SU-DHL-6 (cell line): ENCODE measurements at regions not wholly inside any gene's neighbourhood (a gene's known extent, or its start where the extent isn't known, plus 50 kb on each side); places are given as distances from the start of the nearest gene placed in this dataset.

Source experiments
- H2AFZ ChIP-seq: fragments of 200-600 bp; sonication (generic); 2 replicates; pipeline ENCODE4 v1.6.1; 2014; ENCODE audit warnings: low read depth, mild to moderate bottlenecking, moderate library complexity, mixed read lengths, antibody characterized with exemption, low read length; ENCODE audit not compliant: severe bottlenecking
- H3F3A ChIP-seq: fragments of 200-600 bp; shearing (Covaris generic); 2 replicates; pipeline ENCODE4 v1.6.0; 2016; ENCODE audit warnings: antibody characterized with exemption, mild to moderate bottlenecking; ENCODE audit not compliant: insufficient read depth
- H3K27ac ChIP-seq: fragments of 200-600 bp; sonication (generic); 2 replicates; pipeline ENCODE4 v1.5.1; 2016; ENCODE audit warnings: low read depth, mild to moderate bottlenecking, low read length, moderate library complexity, mixed read lengths
- H3K27me3 ChIP-seq: fragments of 200-600 bp; sonication (generic), shearing (Covaris generic); 2 replicates; pipeline ENCODE4 v1.6.0; 2014; ENCODE audit warnings: mild to moderate bottlenecking, low read length
- H3K36me3 ChIP-seq: fragments of 200-600 bp; sonication (generic); 2 replicates; pipeline ENCODE4 v1.6.1; 2014; ENCODE audit warnings: mild to moderate bottlenecking, low read length, mixed read lengths
- H3K4me2 ChIP-seq: fragments of 300-600, 200-600 bp; shearing (Covaris generic), sonication (generic); 2 replicates; pipeline ENCODE4 v1.6.0; 2014; ENCODE audit warnings: low read length, low read depth, mild to moderate bottlenecking; ENCODE audit not compliant: poor library complexity, severe bottlenecking
- H3K4me3 ChIP-seq: fragments of 200-600 bp; sonication (generic); 2 replicates; pipeline ENCODE4 v1.5.1; 2014; ENCODE audit warnings: antibody characterized with exemption, low read length, mild to moderate bottlenecking, mixed read lengths; ENCODE audit not compliant: insufficient read depth, poor library complexity, severe bottlenecking
- H3K79me2 ChIP-seq: fragments of 200-600 bp; sonication (generic); 2 replicates; pipeline ENCODE4 v1.6.1; 2014; ENCODE audit warnings: mild to moderate bottlenecking, low read length, moderate library complexity; ENCODE audit not compliant: insufficient read depth
- H3K9ac ChIP-seq: fragments of 200-600 bp; sonication (generic); 2 replicates; pipeline ENCODE4 v1.7.0; 2014; ENCODE audit warnings: mild to moderate bottlenecking, low read length
- H3K9me2 ChIP-seq: fragments of 200-600 bp; sonication (generic); replicated peaks from 2 replicates; pipeline ENCODE4 v1.6.1; 2014; ENCODE audit warnings: low read length; ENCODE audit not compliant: insufficient read depth
- H3K9me3 ChIP-seq: fragments of 200-600 bp; sonication (generic); 2 replicates; pipeline ENCODE4 v1.6.1; 2014; ENCODE audit warnings: low read length, mixed read lengths; ENCODE audit not compliant: insufficient read depth
- H4K20me1 ChIP-seq: fragments of 200-600 bp; sonication (generic); 2 replicates; pipeline ENCODE4 v1.6.1; 2014; ENCODE audit warnings: low read depth, mild to moderate bottlenecking, antibody characterized with exemption, low read length, moderate library complexity, mixed read lengths
- EZH2phosphoT487 ChIP-seq: fragments of 200-600 bp; sonication (generic), shearing (Covaris generic); conservative IDR thresholded peaks from 2 replicates; pipeline ENCODE4 v1.6.1; 2018; ENCODE audit warnings: mild to moderate bottlenecking, antibody characterized with exemption, low read length, moderate library complexity, mixed read lengths
- TF ChIP-seq, protein P1 (sequence below): fragments of 200-600 bp; sonication (generic); IDR thresholded peaks from one replicate; pipeline ENCODE4 v1.5.1; 2017; ENCODE audit warnings: antibody characterized with exemption, mild to moderate bottlenecking, low read length, moderate library complexity; ENCODE audit not compliant: insufficient read depth, poor library complexity, severe bottlenecking

DNA sequence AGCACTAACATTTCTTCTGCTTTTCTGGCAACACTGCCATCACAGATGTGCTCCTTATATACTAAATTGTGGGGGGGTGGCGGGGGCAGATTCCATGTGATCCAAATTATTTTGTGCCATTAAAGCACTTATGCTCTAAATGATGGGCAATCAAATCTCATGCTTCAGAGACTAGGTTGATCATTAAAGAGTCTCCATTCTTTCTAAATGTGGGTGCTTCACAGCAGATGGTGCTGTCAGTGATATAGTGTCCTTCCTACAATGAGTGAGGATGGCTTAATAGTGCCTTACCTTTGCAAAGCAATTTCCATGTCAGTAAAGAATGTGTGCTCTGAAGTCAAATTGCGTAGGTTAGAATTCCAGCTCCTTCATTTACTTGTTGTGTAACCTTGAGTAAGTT is 589.8 kb downstream of the ETS1 start:
- H3K4me2 ChIP-seq, result no peak overlapping the region
- no peak overlapping the region for H3K27ac ChIP-seq
- H3K9me3 ChIP-seq, result no peaks in the 10 kb centered on the region
- no peaks in the 10 kb centered on the region for H3K36me3 ChIP-seq
- H3K27me3 ChIP-seq, result no peaks in the 10 kb centered on the region
- no peaks in the 10 kb centered on the region for H3F3A ChIP-seq
- no peak overlapping the region for H3K4me3 ChIP-seq
- no peaks in the 10 kb centered on the region for H4K20me1 ChIP-seq
- H3K9ac ChIP-seq, result no peak overlapping the region
- no peak overlapping the region for H2AFZ ChIP-seq
- TF ChIP-seq, protein P1, sequence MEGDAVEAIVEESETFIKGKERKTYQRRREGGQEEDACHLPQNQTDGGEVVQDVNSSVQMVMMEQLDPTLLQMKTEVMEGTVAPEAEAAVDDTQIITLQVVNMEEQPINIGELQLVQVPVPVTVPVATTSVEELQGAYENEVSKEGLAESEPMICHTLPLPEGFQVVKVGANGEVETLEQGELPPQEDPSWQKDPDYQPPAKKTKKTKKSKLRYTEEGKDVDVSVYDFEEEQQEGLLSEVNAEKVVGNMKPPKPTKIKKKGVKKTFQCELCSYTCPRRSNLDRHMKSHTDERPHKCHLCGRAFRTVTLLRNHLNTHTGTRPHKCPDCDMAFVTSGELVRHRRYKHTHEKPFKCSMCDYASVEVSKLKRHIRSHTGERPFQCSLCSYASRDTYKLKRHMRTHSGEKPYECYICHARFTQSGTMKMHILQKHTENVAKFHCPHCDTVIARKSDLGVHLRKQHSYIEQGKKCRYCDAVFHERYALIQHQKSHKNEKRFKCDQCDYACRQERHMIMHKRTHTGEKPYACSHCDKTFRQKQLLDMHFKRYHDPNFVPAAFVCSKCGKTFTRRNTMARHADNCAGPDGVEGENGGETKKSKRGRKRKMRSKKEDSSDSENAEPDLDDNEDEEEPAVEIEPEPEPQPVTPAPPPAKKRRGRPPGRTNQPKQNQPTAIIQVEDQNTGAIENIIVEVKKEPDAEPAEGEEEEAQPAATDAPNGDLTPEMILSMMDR, result no peak
- no peak for TF ChIP-seq EZH2phosphoT487
- no peaks in the 10 kb centered on the region for H3K9me2 ChIP-seq
- no peaks in the 10 kb centered on the region for H3K79me2 ChIP-seq

- Histone ChIP-seq H3K79me2 (no peaks in the 10 kb centered on the region), H3K9me3 (no peaks in the 10 kb centered on the region), H4K20me1 (no peaks in the 10 kb centered on the region), H3F3A (no peaks in the 10 kb centered on the region), H3K4me2 (no peak overlapping the region), H3K36me3 (no peaks in the 10 kb centered on the region), H3K9ac (no peak overlapping the region), H3K9me2 (no peaks in the 10 kb centered on the region), H3K4me3 (no peak overlapping the region), H3K27me3 (no peaks in the 10 kb centered on the region), H3K27ac (no peak overlapping the region), H2AFZ (no peak overlapping the region)
- TF ChIP-seq, protein P1, result no peak
- no peak for TF ChIP-seq EZH2phosphoT487
Observed at GRCh38 chr11:127996825-127997224, 590.5 kb downstream of the ETS1 start.

DNA sequence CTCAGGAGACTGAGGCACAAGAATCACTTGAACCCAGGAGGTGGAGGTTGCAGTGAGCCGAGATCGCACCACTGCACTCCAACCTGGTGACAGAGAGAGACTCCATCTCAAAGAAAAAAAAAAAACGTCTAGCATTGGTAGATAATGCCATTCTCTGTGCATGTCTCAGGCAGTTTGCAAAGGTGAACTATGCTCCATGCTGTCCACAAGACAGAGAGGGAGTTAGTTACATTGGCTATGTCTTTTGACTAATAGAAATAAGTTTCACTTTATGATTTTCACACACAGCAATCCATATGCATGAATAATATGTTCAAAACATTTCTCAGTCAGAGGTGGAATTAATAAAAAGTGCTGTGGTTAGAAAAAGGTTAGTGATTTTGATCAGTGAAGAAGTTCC is 591.4 kb downstream of the ETS1 start:
- H3K27ac ChIP-seq, result no peak overlapping the region
- H3K4me2 ChIP-seq, result no peak overlapping the region
- H3K79me2 ChIP-seq, result no peaks in the 10 kb centered on the region
- no peaks in the 10 kb centered on the region for H3F3A ChIP-seq
- no peak for TF ChIP-seq EZH2phosphoT487
- TF ChIP-seq, protein P1, result no peak
- no peak overlapping the region for H3K4me3 ChIP-seq
- no peaks in the 10 kb centered on the region for H3K36me3 ChIP-seq
- no peaks in the 10 kb centered on the region for H4K20me1 ChIP-seq
- no peaks in the 10 kb centered on the region for H3K27me3 ChIP-seq
- no peak overlapping the region for H3K9ac ChIP-seq
- no peaks in the 10 kb centered on the region for H3K9me3 ChIP-seq
- no peak overlapping the region for H2AFZ ChIP-seq
- no peaks in the 10 kb centered on the region for H3K9me2 ChIP-seq
